ENCODE measurements at regions not wholly inside any gene's neighbourhood (a gene's known extent, or its start where the extent isn't known, plus 50 kb on each side); places are given as distances from the start of the nearest gene placed in this dataset.

DNA sequence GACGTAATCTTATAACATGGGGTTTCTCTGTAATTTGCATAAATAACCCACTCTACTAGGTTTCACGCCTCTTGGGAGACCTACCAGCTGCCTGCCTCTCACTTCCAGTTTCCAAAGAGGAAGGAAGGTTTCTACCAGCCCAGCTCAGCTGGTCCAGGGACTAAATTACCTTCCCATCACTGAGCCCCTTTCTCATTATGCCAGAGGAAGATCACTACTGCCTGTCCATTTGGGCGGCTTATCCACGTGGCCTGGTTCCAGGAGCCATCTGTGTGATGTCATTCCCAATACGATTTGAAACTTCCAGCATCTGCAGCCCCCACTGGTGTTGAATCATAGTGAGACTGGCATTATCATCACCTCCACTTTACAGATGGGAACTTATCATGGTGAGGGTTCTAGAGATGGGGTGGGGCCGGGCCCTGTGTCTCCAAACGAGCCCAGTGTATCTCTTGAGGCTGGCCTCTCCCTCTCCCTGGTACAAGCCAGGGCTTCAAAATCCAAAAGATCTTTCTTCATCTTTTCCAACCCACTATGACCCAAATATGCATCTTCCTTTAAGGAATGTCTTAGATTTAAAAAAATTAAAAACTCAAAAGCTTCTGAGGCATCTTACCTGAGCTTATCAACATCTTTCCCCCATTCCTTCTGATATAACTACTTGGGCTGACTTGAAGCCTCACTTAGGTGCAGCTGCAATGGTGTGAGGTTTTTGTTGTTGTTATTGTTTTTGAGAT is 140.8 kb downstream of the DDX1 start:
- CTCF ChIA-PET (ENCODE audit: partially characterized antibody): interaction anchor here (1.0 to 5.7 kb wide), 6 partner anchors 15 to 207 kb away, joined by 3 to 21 read pairs (median 4); no protein-coding TSS in a partner anchor
- DNase-seq (ENCODE audit: low read depth in 1 of 2, low spot score in 2 of 2): no peak
- WGBS, 2 experiments (ENCODE audit: extremely low coverage in 1 of 2, insufficient coverage in 1 of 2, insufficient read length in 1 of 2, insufficient replicate concordance in 2 of 2, low coverage in 1 of 2, low lambda C conversion rate in 2 of 2, missing lambda C conversion rate in 1 of 2): 80% methylated on average over 7 of the region's 7 CpGs; no CpG with 5 or more reads in 1 of the 2 experiments
- no peak for TF ChIP-seq EP300 (IDR thresholded peaks at IDR 0.05; ENCODE audit: borderline replicate concordance in 1 of 2, low read depth in 2 of 2, low read length in 2 of 2)
- TF ChIP-seq HDAC6 (IDR thresholded peaks at IDR 0.05; ENCODE audit: low read depth, low read length): no peak
- TF ChIP-seq EZH2 (IDR thresholded peaks at IDR 0.05; ENCODE audit: low read depth, low read length, severe bottlenecking): no peak
- no peak for TF ChIP-seq SUZ12 (IDR thresholded peaks at IDR 0.05; ENCODE audit: low read length)

More for the DNA sequence above, 140.8 kb downstream of the DDX1 start:
- Histone ChIP-seq H3K4me2 (ENCODE audit: insufficient read depth in 1 of 2, low read depth in 2 of 2, low read length in 2 of 2) (no peak overlapping the region), H3K9me3 (ENCODE audit: insufficient read depth in 2 of 2, low read depth in 1 of 2, low read length in 1 of 2) (no peaks in the 10 kb centered on the region), H2BK20ac (ENCODE audit: low read length) (no peak overlapping the region), H4K5ac (ENCODE audit: insufficient read length, low read depth, low read length) (no peak overlapping the region), H3K27ac (ENCODE audit: low read depth, low read length) (no peak overlapping the region), H3K14ac (ENCODE audit: insufficient read length) (no peak overlapping the region), H2BK5ac (ENCODE audit: low read depth, low read length) (no peak overlapping the region), H3K79me2 (ENCODE audit: control insufficient read depth in 1 of 2, insufficient read depth in 2 of 2, low read length in 2 of 2) (no peaks in the 10 kb centered on the region), H2AFZ (ENCODE audit: low read length) (no peak overlapping the region), H3K18ac (ENCODE audit: extremely low read depth, low read length) (no peak overlapping the region), H3K27me3 (replicated peaks in 1 of 4; ENCODE audit: control insufficient read depth in 3 of 4, extremely low read depth in 1 of 4, insufficient read depth in 3 of 4, low read length in 3 of 4) (no peaks in the 10 kb centered on the region), H4K20me1 (replicated peaks in 1 of 2; ENCODE audit: control insufficient read depth in 1 of 2, insufficient read depth in 2 of 2, low read length in 2 of 2) (no peaks in the 10 kb centered on the region), H2BK12ac (ENCODE audit: low read depth, low read length) (no peak overlapping the region), H3K79me1 (ENCODE audit: low read depth, low read length) (no peaks in the 10 kb centered on the region), H4K91ac (replicated peaks; ENCODE audit: insufficient read length, low read length) (no peak overlapping the region), H3K9ac (replicated peaks in 1 of 4; ENCODE audit: extremely low read depth in 1 of 4, low read depth in 3 of 4, low read length in 3 of 4) (no peak overlapping the region), H3K23ac (ENCODE audit: insufficient read length) (no peak overlapping the region), H2AK5ac (ENCODE audit: low read depth, low read length) (no peak overlapping the region), H3K4me1 (replicated peaks in 1 of 4; ENCODE audit: control insufficient read depth in 3 of 4, insufficient read depth in 4 of 4, low read length in 3 of 4) (peaks cover 0 to 4% (median 0%) of the 10 kb centered on the region in 4 experiments; a peak in 1 of 7 replicates), H3K36me3 (ENCODE audit: control insufficient read depth in 2 of 4, insufficient read depth in 4 of 4, low read length in 3 of 4) (no peaks in the 10 kb centered on the region), H3K4ac (replicated peaks; ENCODE audit: insufficient read length, low read depth, low read length) (no peak overlapping the region), H3K56ac (replicated peaks; ENCODE audit: insufficient read length, low read depth, low read length) (no peak overlapping the region), H4K8ac (ENCODE audit: extremely low read depth, insufficient read depth, low read length) (no peak overlapping the region), H2BK15ac (ENCODE audit: low read length) (no peak overlapping the region), H3K23me2 (ENCODE audit: low read depth, low read length) (no peaks in the 10 kb centered on the region), H2BK120ac (replicated peaks; ENCODE audit: low read depth, low read length) (no peak overlapping the region), H3K4me3 (ENCODE audit: extremely low read depth in 1 of 4, insufficient read depth in 2 of 4, low read depth in 3 of 4, low read length in 4 of 4) (no peak overlapping the region)
- POLR2A ChIA-PET (ENCODE audit: partially characterized antibody): interaction anchor here (1.0 kb wide), 1 partner anchor 15 kb away, joined by 3 read pairs; no protein-coding TSS in a partner anchor
- no peak for FAIRE-seq
